PC-9 (cell line): ENCODE measurements at regions not wholly inside any gene's neighbourhood (a gene's known extent, or its start where the extent isn't known, plus 50 kb on each side); places are given as distances from the start of the nearest gene placed in this dataset.

Experiments
- BruUV-seq: library from RNA; stranded (reverse); fragments of 400-500 nt; replicated peaks from 2 replicates; lab custom pipeline; 2021; lab: Mats Ljungman, UMichigan
- CTCF ChIA-PET: fragments of 300-600 bp; sonication (Branson Sonifier 250); formaldehyde crosslinking; loops from one replicate; lab custom pipeline; 2022; ENCODE audit warnings: antibody characterized with exemption; lab: Charles Lee
- POLR2A ChIA-PET: fragments of 300-600 bp; sonication (Branson Sonifier 250); formaldehyde crosslinking; loops from one replicate; lab custom pipeline; 2022; ENCODE audit warnings: antibody characterized with exemption; ENCODE audit not compliant: unreplicated experiment; lab: Charles Lee
- DNase-seq, 2 experiments: peaks; one replicate each; pipeline versions ENCODE4 v3.0.0 to v3.0.0-alpha.2; 2015 to 2022; ENCODE audit warnings: mixed read lengths in 1 of 2
- H2AFZ ChIP-seq: fragments of 200-600 bp; sonication (generic); 2 replicates; pipeline ENCODE4 v1.8.1; 2017; ENCODE audit warnings: antibody characterized with exemption
- H3F3A ChIP-seq: fragments of 200-600 bp; sonication (generic); 2 replicates; pipeline ENCODE4 v1.8.1; 2017; ENCODE audit warnings: antibody characterized with exemption, mild to moderate bottlenecking, low read depth; ENCODE audit not compliant: insufficient read depth
- H3K27ac ChIP-seq: fragments of 200-600 bp; sonication (generic); 2 replicates; pipeline ENCODE4 v1.6.1; 2016; ENCODE audit warnings: mixed run types
- H3K27me3 ChIP-seq: fragments of 200-600 bp; sonication (generic); 2 replicates; pipeline ENCODE4 v1.6.1; 2016; ENCODE audit warnings: low read depth, mixed run types; ENCODE audit not compliant: insufficient read depth
- H3K36me3 ChIP-seq: fragments of 200-600 bp; sonication (generic); 2 replicates; pipeline ENCODE4 v1.6.1; 2016; ENCODE audit warnings: low read depth, mixed run types
- H3K4me1 ChIP-seq: fragments of 200-600 bp; sonication (generic); replicated peaks from 2 replicates; pipeline ENCODE4 v1.6.1; 2016; ENCODE audit warnings: mixed run types; ENCODE audit not compliant: insufficient read depth
- H3K4me2 ChIP-seq: fragments of 200-600 bp; sonication (generic); 2 replicates; pipeline ENCODE4 v1.6.1; 2017; ENCODE audit warnings: mixed run types
- H3K4me3 ChIP-seq: fragments of 200-600 bp; sonication (generic); 2 replicates; pipeline ENCODE4 v1.6.1; 2016; ENCODE audit warnings: mixed run types
- H3K79me2 ChIP-seq: fragments of 200-600 bp; sonication (generic); 2 replicates; pipeline ENCODE4 v1.6.1; 2017; ENCODE audit warnings: low read depth, mixed run types
- H3K9me2 ChIP-seq: fragments of 200-600 bp; sonication (generic); 2 replicates; pipeline ENCODE4 v1.8.1; 2017; ENCODE audit warnings: mild to moderate bottlenecking; ENCODE audit not compliant: insufficient read depth
- H3K9me3 ChIP-seq: fragments of 200-600 bp; sonication (generic); 2 replicates; pipeline ENCODE4 v1.8.1; 2016; ENCODE audit warnings: low read depth; ENCODE audit not compliant: insufficient read depth
- H4K20me1 ChIP-seq: fragments of 200-600 bp; sonication (generic); 2 replicates; pipeline ENCODE4 v1.8.1; 2017; ENCODE audit not compliant: insufficient read depth
- EZH2 ChIP-seq: fragments of 200-600 bp; sonication (generic); IDR thresholded peaks from 2 replicates; pipeline ENCODE4 v1.8.0; 2017; ENCODE audit warnings: antibody characterized with exemption, low read depth
- intact Hi-C: fragments of 100-400 bp; cut with micrococcal nuclease; formaldehyde crosslinking; loops from one replicate; pipeline ENCODE4 v1.10.0; 2022; ENCODE audit not compliant: unreplicated experiment
- TF ChIP-seq, protein P1 (sequence below): fragments of 200-600 bp; sonication (generic); conservative IDR thresholded peaks from 2 replicates; pipeline ENCODE4 v1.6.1; 2017; ENCODE audit warnings: mixed run types, antibody characterized with exemption, mild to moderate bottlenecking, moderate library complexity

DNA sequence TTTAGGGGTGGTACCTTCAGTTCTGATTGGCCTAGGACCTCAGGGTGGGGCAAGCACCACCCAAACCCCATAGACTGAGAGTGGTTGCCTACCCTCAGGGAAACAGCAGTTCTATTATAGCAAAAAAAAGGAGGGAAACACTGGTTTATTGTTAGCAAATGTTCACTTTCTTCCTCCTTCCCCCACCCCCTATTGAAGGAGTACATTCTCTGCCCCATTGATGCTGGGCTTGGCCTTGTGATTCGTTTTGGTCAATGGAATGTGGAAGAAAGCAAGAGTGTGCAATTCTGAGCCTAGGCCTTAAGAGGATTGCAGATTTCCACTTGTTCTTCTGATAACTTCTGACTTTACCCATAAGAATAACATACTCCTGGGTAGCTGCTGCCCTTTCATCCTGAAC is 255.8 kb downstream of the NFATC2 start:
- ChIA-PET CTCF (no interaction called here), POLR2A (no interaction called here)
- Histone ChIP-seq H3K9me3 (no peaks in the 10 kb centered on the region), H3K4me3 (no peak overlapping the region), H3K79me2 (no peaks in the 10 kb centered on the region), H3K4me2 (no peak overlapping the region), H2AFZ (no peak overlapping the region), H3K27me3 (peaks cover 73% of the 10 kb centered on the region), H3F3A (no peaks in the 10 kb centered on the region), H3K27ac (no peak overlapping the region), H3K9me2 (no peaks in the 10 kb centered on the region), H3K4me1 (no peaks in the 10 kb centered on the region), H3K36me3 (no peaks in the 10 kb centered on the region), H4K20me1 (no peaks in the 10 kb centered on the region)
- no peak for TF ChIP-seq EZH2
- TF ChIP-seq, protein P1, sequence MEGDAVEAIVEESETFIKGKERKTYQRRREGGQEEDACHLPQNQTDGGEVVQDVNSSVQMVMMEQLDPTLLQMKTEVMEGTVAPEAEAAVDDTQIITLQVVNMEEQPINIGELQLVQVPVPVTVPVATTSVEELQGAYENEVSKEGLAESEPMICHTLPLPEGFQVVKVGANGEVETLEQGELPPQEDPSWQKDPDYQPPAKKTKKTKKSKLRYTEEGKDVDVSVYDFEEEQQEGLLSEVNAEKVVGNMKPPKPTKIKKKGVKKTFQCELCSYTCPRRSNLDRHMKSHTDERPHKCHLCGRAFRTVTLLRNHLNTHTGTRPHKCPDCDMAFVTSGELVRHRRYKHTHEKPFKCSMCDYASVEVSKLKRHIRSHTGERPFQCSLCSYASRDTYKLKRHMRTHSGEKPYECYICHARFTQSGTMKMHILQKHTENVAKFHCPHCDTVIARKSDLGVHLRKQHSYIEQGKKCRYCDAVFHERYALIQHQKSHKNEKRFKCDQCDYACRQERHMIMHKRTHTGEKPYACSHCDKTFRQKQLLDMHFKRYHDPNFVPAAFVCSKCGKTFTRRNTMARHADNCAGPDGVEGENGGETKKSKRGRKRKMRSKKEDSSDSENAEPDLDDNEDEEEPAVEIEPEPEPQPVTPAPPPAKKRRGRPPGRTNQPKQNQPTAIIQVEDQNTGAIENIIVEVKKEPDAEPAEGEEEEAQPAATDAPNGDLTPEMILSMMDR = no peak
- no peak for DNase-seq
- intact Hi-C loops = no loop called here
- BruUV-seq = no TSS peak

DNA sequence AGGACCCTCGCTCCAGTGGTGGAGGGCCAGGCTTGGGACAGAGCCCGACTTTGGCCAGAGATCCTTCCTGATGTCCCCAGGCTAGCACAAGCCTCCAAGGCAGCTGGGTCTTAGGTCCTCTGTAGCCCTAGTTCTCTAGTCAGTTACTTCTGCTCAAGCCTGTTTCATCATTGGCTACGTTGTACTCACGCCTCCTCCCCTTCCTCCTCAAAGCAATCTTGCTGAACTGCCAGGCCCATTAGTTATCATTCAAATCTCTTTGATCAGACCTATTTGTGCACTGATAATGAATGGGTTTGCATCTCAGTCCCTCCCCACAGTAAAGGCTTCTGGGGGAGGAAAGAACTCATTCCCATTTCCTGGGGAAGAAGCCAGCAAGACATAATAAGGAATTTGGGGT is 256.8 kb downstream of the NFATC2 start:
- no peaks in the 10 kb centered on the region for H3K9me2 ChIP-seq
- H3K4me3 ChIP-seq = no peak overlapping the region
- no peak for DNase-seq
- H3K27ac ChIP-seq = no peak overlapping the region
- ChIA-PET POLR2A (no interaction called here), CTCF (no interaction called here)
- TF ChIP-seq, protein P1 = no peak
- TF ChIP-seq EZH2 = no peak
- no TSS peak for BruUV-seq
- H3K79me2 ChIP-seq = no peaks in the 10 kb centered on the region
- intact Hi-C loops = no loop called here
- no peak overlapping the region for H2AFZ ChIP-seq
- H3K27me3 ChIP-seq = peaks cover 69% of the 10 kb centered on the region
- no peaks in the 10 kb centered on the region for H4K20me1 ChIP-seq
- no peak overlapping the region for H3K4me2 ChIP-seq
- H3K4me1 ChIP-seq = no peaks in the 10 kb centered on the region
- H3K9me3 ChIP-seq = no peaks in the 10 kb centered on the region
- H3K36me3 ChIP-seq = no peaks in the 10 kb centered on the region
- H3F3A ChIP-seq = no peaks in the 10 kb centered on the region

DNA sequence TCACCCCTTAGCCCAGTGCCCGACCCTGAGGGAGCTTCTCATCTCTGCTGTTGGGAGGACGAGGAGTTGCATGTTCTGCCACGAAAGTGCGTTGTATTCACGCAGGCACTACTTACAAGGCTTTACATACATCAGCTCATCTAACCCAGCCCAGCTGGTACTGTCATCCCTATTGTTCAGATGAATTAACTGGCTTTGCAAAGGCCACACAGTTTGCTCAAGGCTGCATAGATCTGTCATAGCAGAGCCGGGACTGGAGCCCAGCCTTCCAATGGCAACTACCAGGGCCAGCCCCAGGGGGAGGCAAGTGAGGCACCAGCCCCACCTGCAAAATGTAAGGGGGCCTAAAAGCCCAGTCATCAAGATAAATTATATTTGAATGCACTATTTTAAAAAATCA is 257.6 kb downstream of the NFATC2 start:
- peaks cover 69% of the 10 kb centered on the region for H3K27me3 ChIP-seq
- intact Hi-C loops = no loop called here
- POLR2A ChIA-PET = no interaction called here
- no TSS peak for BruUV-seq
- H2AFZ ChIP-seq = no peak overlapping the region
- TF ChIP-seq, protein P1 = no peak
- no peak for TF ChIP-seq EZH2
- no peaks in the 10 kb centered on the region for H3K4me1 ChIP-seq
- H3K9me2 ChIP-seq = no peaks in the 10 kb centered on the region
- H3K36me3 ChIP-seq = no peaks in the 10 kb centered on the region
- CTCF ChIA-PET = no interaction called here
- no peak for DNase-seq
- no peak overlapping the region for H3K4me2 ChIP-seq
- no peaks in the 10 kb centered on the region for H4K20me1 ChIP-seq
- no peaks in the 10 kb centered on the region for H3K79me2 ChIP-seq
- no peak overlapping the region for H3K4me3 ChIP-seq
- H3F3A ChIP-seq = no peaks in the 10 kb centered on the region
- no peaks in the 10 kb centered on the region for H3K9me3 ChIP-seq
- no peak overlapping the region for H3K27ac ChIP-seq
